Omental fat pad (tissue), 3 donors: ENCODE measurements at regions not wholly inside any gene's neighbourhood (a gene's known extent, or its start where the extent isn't known, plus 50 kb on each side); places are given as distances from the start of the nearest gene placed in this dataset.

Source experiments
- ATAC-seq: fragments of 150-250 bp; one replicate; pipeline ENCODE4 v1.9.1; 2016; ENCODE audit warnings: mild to moderate bottlenecking, moderate library complexity; ENCODE audit not compliant: low FRiP score
- DNase-seq: peaks from one replicate; pipeline ENCODE4 v3.0.0-alpha.2; 2019; ENCODE audit warnings: low spot score
- CTCF ChIP-seq, 3 donors: fragments of 450-650 bp; IDR thresholded peaks; one replicate each; pipeline ENCODE4 v1.5.1; 2016 to 2017; ENCODE audit warnings: antibody characterized with exemption in 3 of 3, mild to moderate bottlenecking in 3 of 3, moderate library complexity in 2 of 3

- DNase-seq: no peak
Measured at GRCh38 chr16:50889276-50889675, 147.4 kb downstream of the CYLD start.

GRCh38 chr16:50888486-50889261 lies 146.8 kb downstream of the CYLD start:
- no peak for TF ChIP-seq CTCF (IDR thresholded peaks at IDR 0.05)

More at GRCh38 chr16:50889276-50889675, 147.4 kb downstream of the CYLD start:
- no peak for TF ChIP-seq CTCF (IDR thresholded peaks at IDR 0.05)
- no peak for ATAC-seq

GRCh38 chr16:50887500-50888298 lies 145.8 kb downstream of the CYLD start:
- TF ChIP-seq CTCF (IDR thresholded peaks at IDR 0.05): no peak
- ATAC-seq (no peak), DNase-seq (no peak)

More at GRCh38 chr16:50888486-50889261, 146.8 kb downstream of the CYLD start:
- ATAC-seq: no peak
- DNase-seq: no peak

- no peak for TF ChIP-seq CTCF (IDR thresholded peaks at IDR 0.05)
- no peak for DNase-seq
Measured at GRCh38 chr16:50884066-50884860, 142.4 kb downstream of the CYLD start.

GRCh38 chr16:50881956-50882355 lies 140.1 kb downstream of the CYLD start:
- ATAC-seq (no peak), DNase-seq (no peak)
- TF ChIP-seq CTCF (IDR thresholded peaks at IDR 0.05): no peak

More at GRCh38 chr16:50884066-50884860, 142.4 kb downstream of the CYLD start:
- ATAC-seq: no peak

- no peak for ATAC-seq
- TF ChIP-seq CTCF (IDR thresholded peaks at IDR 0.05): no peak
- DNase-seq: no peak
Measured at GRCh38 chr16:50881331-50881830, 139.5 kb downstream of the CYLD start.
